ENCODE measurements at regions not wholly inside any gene's neighbourhood (a gene's known extent, or its start where the extent isn't known, plus 50 kb on each side); places are given as distances from the start of the nearest gene placed in this dataset.

DNA sequence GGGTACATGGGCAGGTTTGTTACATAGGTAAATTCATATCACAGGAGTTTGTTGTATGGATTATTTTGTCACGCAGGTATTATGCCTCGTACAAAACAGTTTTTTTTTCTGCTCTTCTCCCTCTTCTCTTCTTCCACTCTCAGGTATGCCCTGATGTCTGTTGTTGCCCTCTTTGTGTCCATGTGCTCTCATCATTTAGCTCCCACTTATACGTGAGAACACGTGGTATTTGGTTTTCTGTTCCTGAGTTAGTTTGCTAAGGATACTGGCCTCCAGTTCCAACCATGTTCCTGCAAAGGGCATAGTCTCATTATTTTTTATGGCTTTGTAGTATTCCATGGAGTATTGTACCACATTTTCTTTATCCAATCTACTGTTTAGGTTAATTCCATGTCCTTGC, 65.7 kb downstream of the UNC5CL start:
- no peaks in the 10 kb centered on the region for H3K27me3 ChIP-seq
- 85 to 93% methylated on average over 4 of the region's 4 CpGs for WGBS, 2 donors
- DNase-seq = no peak
- H3K36me3 ChIP-seq (ENCODE audit: low read depth, missing control alignments) = no peaks in the 10 kb centered on the region
- no peak overlapping the region for H3K27ac ChIP-seq
- H3K4me1 ChIP-seq = no peaks in the 10 kb centered on the region
- no peak overlapping the region for H3K4me3 ChIP-seq
- intact Hi-C loops (cut with DNase I; ENCODE audit: low total_unique reads) = no loop called here
- TF ChIP-seq CTCF (IDR thresholded peaks at IDR 0.05) (no peak), POLR2A (IDR thresholded peaks at IDR 0.05) (no peak)
- no peaks in the 10 kb centered on the region for H3K9me3 ChIP-seq

DNA sequence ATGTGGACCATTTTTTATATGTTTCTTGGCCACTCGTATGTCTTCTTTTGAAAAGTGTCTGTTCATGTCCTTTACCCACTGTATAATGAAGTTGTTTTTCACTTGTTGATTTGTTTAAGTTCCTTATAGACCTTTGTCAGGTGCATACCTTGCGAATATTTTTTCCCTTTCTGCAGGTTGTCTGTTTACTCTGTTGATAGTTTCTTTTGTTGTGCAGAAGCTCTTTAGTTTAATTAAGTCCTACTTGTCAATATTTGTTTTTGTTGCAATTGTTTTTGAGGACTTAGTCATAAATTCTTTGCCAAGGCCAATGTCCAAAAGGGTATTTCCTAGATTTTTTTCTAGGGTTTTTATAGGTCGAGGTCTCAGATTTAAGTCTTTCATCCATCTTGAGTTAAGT, 66.2 kb downstream of the UNC5CL start:
- no peaks in the 10 kb centered on the region for H3K4me1 ChIP-seq
- intact Hi-C loops (cut with DNase I; ENCODE audit: low total_unique reads) = no loop called here
- H3K27me3 ChIP-seq = no peaks in the 10 kb centered on the region
- no peaks in the 10 kb centered on the region for H3K9me3 ChIP-seq
- no peak overlapping the region for H3K27ac ChIP-seq
- DNase-seq = no peak
- H3K36me3 ChIP-seq (ENCODE audit: low read depth, missing control alignments) = no peaks in the 10 kb centered on the region
- no peak for TF ChIP-seq POLR2A (IDR thresholded peaks at IDR 0.05)
- TF ChIP-seq CTCF (IDR thresholded peaks at IDR 0.05) = no peak
- WGBS, 2 donors = 88 to 90% methylated on average over 3 of the region's 3 CpGs
- no peak overlapping the region for H3K4me3 ChIP-seq

- H3K4me3 ChIP-seq = no peak overlapping the region
- H3K4me1 ChIP-seq = no peaks in the 10 kb centered on the region
- intact Hi-C loops (cut with DNase I; ENCODE audit: low total_unique reads) = no loop called here
- no peak for TF ChIP-seq POLR2A (IDR thresholded peaks at IDR 0.05)
- no peak for TF ChIP-seq CTCF (IDR thresholded peaks at IDR 0.05)
- no peak overlapping the region for H3K27ac ChIP-seq
- H3K36me3 ChIP-seq (ENCODE audit: low read depth, missing control alignments) = no peaks in the 10 kb centered on the region
- no peak for DNase-seq
- H3K9me3 ChIP-seq = no peaks in the 10 kb centered on the region
- WGBS, 2 donors = 93 to 94% methylated on average over 3 of the region's 3 CpGs
- H3K27me3 ChIP-seq = no peaks in the 10 kb centered on the region
These were observed 66.8 kb downstream of the UNC5CL start for GRCh38 chr6:40972190-40972589.

- H3K27ac ChIP-seq = no peak overlapping the region
- H3K9me3 ChIP-seq = no peaks in the 10 kb centered on the region
- TF ChIP-seq POLR2A (IDR thresholded peaks at IDR 0.05) (no peak), CTCF (IDR thresholded peaks at IDR 0.05) (no peak)
- no peak for DNase-seq
- H3K36me3 ChIP-seq (ENCODE audit: low read depth, missing control alignments) = no peaks in the 10 kb centered on the region
- intact Hi-C loops (cut with DNase I; ENCODE audit: low total_unique reads) = no loop called here
- no peaks in the 10 kb centered on the region for H3K27me3 ChIP-seq
- H3K4me1 ChIP-seq = no peaks in the 10 kb centered on the region
- no peak overlapping the region for H3K4me3 ChIP-seq
These were observed 70.3 kb downstream of the UNC5CL start for GRCh38 chr6:40968620-40969164.

- H3K9me3 ChIP-seq = no peaks in the 10 kb centered on the region
- DNase-seq = no peak
- 93 to 97% methylated on average over 4 of the region's 4 CpGs for WGBS, 2 donors
- no peaks in the 10 kb centered on the region for H3K36me3 ChIP-seq (ENCODE audit: low read depth, missing control alignments)
- H3K4me3 ChIP-seq = no peak overlapping the region
- TF ChIP-seq CTCF (IDR thresholded peaks at IDR 0.05) (no peak), POLR2A (IDR thresholded peaks at IDR 0.05) (no peak)
- no peaks in the 10 kb centered on the region for H3K4me1 ChIP-seq
- no peaks in the 10 kb centered on the region for H3K27me3 ChIP-seq
- intact Hi-C loops (cut with DNase I; ENCODE audit: low total_unique reads) = no loop called here
- no peak overlapping the region for H3K27ac ChIP-seq
These were observed 72.2 kb downstream of the UNC5CL start for GRCh38 chr6:40966860-40967259.

All from testis (tissue), 2 donors.